ENCODE measurements at regions not wholly inside any gene's neighbourhood (a gene's known extent, or its start where the extent isn't known, plus 50 kb on each side); places are given as distances from the start of the nearest gene placed in this dataset.

GRCh38 chr4:104677116-104677515 is 182.4 kb upstream of the CXXC4 start:
- WGBS (ENCODE audit: insufficient coverage): 43% methylated on average over 1 of the region's 3 CpGs
- no peak for DNase-seq
- Histone ChIP-seq H2AFZ (ENCODE audit: insufficient read depth, low read depth, low read length, poor library complexity, severe bottlenecking) (no peak overlapping the region), H3K4me2 (replicated peaks; ENCODE audit: low read depth, low read length, poor library complexity, severe bottlenecking) (no peak overlapping the region), H3K4me1 (ENCODE audit: control insufficient read depth in 2 of 2, insufficient read depth in 2 of 2, low read length in 2 of 2) (no peaks in the 10 kb centered on the region), H3K9me3 (ENCODE audit: control extremely low read depth in 1 of 3, control insufficient read depth in 2 of 3, insufficient read depth in 1 of 3, low read length in 2 of 3) (peaks cover 0 to 1% (median 0%) of the 10 kb centered on the region in 3 donors), H3K4me3 (ENCODE audit: control extremely low read depth in 1 of 5, extremely low read depth in 1 of 5, insufficient read depth in 1 of 5, low read depth in 2 of 5, low read length in 4 of 5) (no peak overlapping the region), H3K27ac (ENCODE audit: low read length in 2 of 2) (no peak overlapping the region), H3K9ac (ENCODE audit: low read length) (no peak overlapping the region), H4K20me1 (ENCODE audit: control insufficient read depth, insufficient read depth, low read length, poor library complexity, severe bottlenecking) (no peaks in the 10 kb centered on the region), H3K79me2 (ENCODE audit: control insufficient read depth, insufficient read depth, low read length) (no peaks in the 10 kb centered on the region), H3K27me3 (replicated peaks in 1 of 4; ENCODE audit: control extremely low read depth in 1 of 4, control insufficient read depth in 3 of 4, insufficient read depth in 4 of 4, low read length in 3 of 4) (no peaks in the 10 kb centered on the region), H3K36me3 (replicated peaks in 1 of 2; ENCODE audit: control extremely low read depth in 1 of 2, control insufficient read depth in 1 of 2, extremely low read depth in 1 of 2, insufficient read depth in 2 of 2, low read length in 1 of 2) (no peaks in the 10 kb centered on the region)
- intact Hi-C loops (cut with micrococcal nuclease): no loop called here
- H3K4me3 Mint-ChIP-seq: no peak overlapping the region
- no peaks in the 10 kb centered on the region for H3K27me3 Mint-ChIP-seq
- H3K27ac Mint-ChIP-seq: no peak overlapping the region
- H3K4me1 Mint-ChIP-seq: no peaks in the 10 kb centered on the region
- ChIA-PET POLR2A (no interaction called here), CTCF (interaction anchor here (1.2 kb wide), 1 partner anchor 183 kb away, joined by 3 read pairs; no protein-coding TSS in a partner anchor)
- TF ChIP-seq CTCF (IDR thresholded peaks at IDR 0.05): no peak
- no peak for ATAC-seq (ENCODE audit: low read depth)
- H3K9me3 Mint-ChIP-seq (ENCODE audit: insufficient read depth): no peaks in the 10 kb centered on the region

- no peak overlapping the region for H3K27ac Mint-ChIP-seq
- Histone ChIP-seq H4K20me1 (ENCODE audit: control insufficient read depth, insufficient read depth, low read length, poor library complexity, severe bottlenecking) (no peaks in the 10 kb centered on the region), H3K27me3 (replicated peaks in 1 of 4; ENCODE audit: control extremely low read depth in 1 of 4, control insufficient read depth in 3 of 4, insufficient read depth in 4 of 4, low read length in 3 of 4) (no peaks in the 10 kb centered on the region), H3K4me1 (ENCODE audit: control insufficient read depth in 2 of 2, insufficient read depth in 2 of 2, low read length in 2 of 2) (no peaks in the 10 kb centered on the region), H3K27ac (ENCODE audit: low read length in 2 of 2) (no peak overlapping the region), H3K9ac (ENCODE audit: low read length) (no peak overlapping the region), H3K9me3 (ENCODE audit: control extremely low read depth in 1 of 3, control insufficient read depth in 2 of 3, insufficient read depth in 1 of 3, low read length in 2 of 3) (peaks cover 0 to 6% (median 2%) of the 10 kb centered on the region in 3 donors), H3K4me2 (replicated peaks; ENCODE audit: low read depth, low read length, poor library complexity, severe bottlenecking) (no peak overlapping the region), H3K4me3 (ENCODE audit: control extremely low read depth in 1 of 5, extremely low read depth in 1 of 5, insufficient read depth in 1 of 5, low read depth in 2 of 5, low read length in 4 of 5) (no peak overlapping the region), H3K79me2 (ENCODE audit: control insufficient read depth, insufficient read depth, low read length) (no peaks in the 10 kb centered on the region), H3K36me3 (replicated peaks in 1 of 2; ENCODE audit: control extremely low read depth in 1 of 2, control insufficient read depth in 1 of 2, extremely low read depth in 1 of 2, insufficient read depth in 2 of 2, low read length in 1 of 2) (no peaks in the 10 kb centered on the region), H2AFZ (ENCODE audit: insufficient read depth, low read depth, low read length, poor library complexity, severe bottlenecking) (no peak overlapping the region)
- no peaks in the 10 kb centered on the region for H3K27me3 Mint-ChIP-seq
- H3K4me3 Mint-ChIP-seq: no peak overlapping the region
- POLR2A ChIA-PET: no interaction called here
- CTCF ChIA-PET: no interaction called here
- no peak for TF ChIP-seq CTCF (IDR thresholded peaks at IDR 0.05)
- no peak for TF ChIP-seq EZH2 (IDR thresholded peaks at IDR 0.05; ENCODE audit: borderline replicate concordance, insufficient read depth, low read depth, low read length, poor library complexity, severe bottlenecking)
- no CpG with 5 or more reads among the region's 1 CpG for WGBS (ENCODE audit: insufficient coverage)
- no peaks in the 10 kb centered on the region for H3K4me1 Mint-ChIP-seq
- DNase-seq: no peak
- intact Hi-C loops (cut with micrococcal nuclease): no loop called here
- H3K9me3 Mint-ChIP-seq (ENCODE audit: insufficient read depth): peaks cover 2% of the 10 kb centered on the region
- ATAC-seq (ENCODE audit: low read depth): no peak
Measured at GRCh38 chr4:104682311-104682710, 187.6 kb upstream of the CXXC4 start.
